ENCODE measurements at regions not wholly inside any gene's neighbourhood (a gene's known extent, or its start where the extent isn't known, plus 50 kb on each side); places are given as distances from the start of the nearest gene placed in this dataset.

- no peak for DNase-seq (ENCODE audit: low read depth)
- no peak overlapping the region for H3K4me3 ChIP-seq (ENCODE audit: low read depth, low read length)
- H3K27me3 ChIP-seq (ENCODE audit: control insufficient read depth, insufficient read depth, low read length), result no peaks in the 10 kb centered on the region
- H3K36me3 ChIP-seq (ENCODE audit: control insufficient read depth, insufficient read depth, low read length), result no peaks in the 10 kb centered on the region
- ChIA-PET CTCF (interaction anchor here (1.3 kb wide), 1 partner anchor 14 kb away, joined by 4 read pairs; no protein-coding TSS in a partner anchor), POLR2A (no interaction called here)
- TF ChIP-seq CTCF (IDR thresholded peaks at IDR 0.05; ENCODE audit: insufficient read depth, low read depth, low read length), result no peak
These were observed 644.9 kb upstream of the FANCL start for GRCh38 chr2:58886009-58886408.

DNA sequence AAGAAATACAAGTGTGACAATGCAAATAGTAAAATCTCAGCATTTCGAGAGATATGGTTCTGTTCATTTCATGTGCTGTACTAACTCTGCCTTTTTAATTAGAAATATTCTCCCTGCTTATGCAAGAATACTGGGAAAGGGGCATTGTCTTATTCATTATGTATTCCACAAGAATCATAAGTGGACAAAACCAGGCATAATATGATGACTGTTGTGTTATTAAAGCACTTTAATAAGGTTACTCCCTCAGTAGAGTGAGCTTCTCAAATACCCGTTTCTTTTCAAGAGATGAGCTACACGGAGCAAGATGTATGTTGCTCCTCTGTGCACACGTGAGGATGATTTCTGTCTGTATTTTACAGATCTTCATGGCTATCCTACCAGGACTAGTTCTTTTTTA lies 638.7 kb upstream of the FANCL start:
- no peak for TF ChIP-seq CTCF (IDR thresholded peaks at IDR 0.05; ENCODE audit: insufficient read depth, low read depth, low read length)
- no peak overlapping the region for H3K4me3 ChIP-seq (ENCODE audit: low read depth, low read length)
- ChIA-PET CTCF (no interaction called here), POLR2A (no interaction called here)
- no peaks in the 10 kb centered on the region for H3K36me3 ChIP-seq (ENCODE audit: control insufficient read depth, insufficient read depth, low read length)
- no peaks in the 10 kb centered on the region for H3K27me3 ChIP-seq (ENCODE audit: control insufficient read depth, insufficient read depth, low read length)
- DNase-seq (ENCODE audit: low read depth), result no peak

DNA sequence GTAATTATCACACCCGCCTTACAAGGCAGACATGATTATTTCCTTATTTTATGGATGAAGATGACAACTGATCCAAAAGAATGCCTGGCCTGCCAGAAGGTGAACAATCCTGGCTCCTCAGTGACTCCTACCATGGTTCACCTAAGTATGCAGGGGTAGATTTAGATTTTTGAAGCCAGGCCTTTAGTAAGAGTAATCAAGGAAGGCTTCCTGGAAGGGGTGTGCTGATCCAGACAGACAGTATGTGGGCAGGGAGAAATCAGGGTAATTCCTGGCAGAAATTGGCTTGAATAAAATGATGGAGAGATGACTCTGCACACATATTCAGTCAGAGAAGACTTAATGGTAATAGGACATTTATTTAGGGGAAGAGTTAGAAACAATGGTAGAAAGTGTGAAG lies 637.7 kb upstream of the FANCL start:
- TF ChIP-seq CTCF (IDR thresholded peaks at IDR 0.05; ENCODE audit: insufficient read depth, low read depth, low read length), result no peak
- Histone ChIP-seq H3K36me3 (ENCODE audit: control insufficient read depth, insufficient read depth, low read length) (no peaks in the 10 kb centered on the region), H3K4me3 (ENCODE audit: low read depth, low read length) (no peak overlapping the region), H3K27me3 (ENCODE audit: control insufficient read depth, insufficient read depth, low read length) (no peaks in the 10 kb centered on the region)
- CTCF ChIA-PET, result no interaction called here
- POLR2A ChIA-PET, result no interaction called here
- DNase-seq (ENCODE audit: low read depth), result no peak

- no peaks in the 10 kb centered on the region for H3K36me3 ChIP-seq (ENCODE audit: control insufficient read depth, insufficient read depth, low read length)
- H3K4me3 ChIP-seq (ENCODE audit: low read depth, low read length), result no peak overlapping the region
- H3K27me3 ChIP-seq (ENCODE audit: control insufficient read depth, insufficient read depth, low read length), result no peaks in the 10 kb centered on the region
- DNase-seq (ENCODE audit: low read depth), result no peak
- CTCF ChIA-PET, result no interaction called here
- no peak for TF ChIP-seq CTCF (IDR thresholded peaks at IDR 0.05; ENCODE audit: insufficient read depth, low read depth, low read length)
- POLR2A ChIA-PET, result no interaction called here
These were observed 635.0 kb upstream of the FANCL start for GRCh38 chr2:58876126-58876525.

DNA sequence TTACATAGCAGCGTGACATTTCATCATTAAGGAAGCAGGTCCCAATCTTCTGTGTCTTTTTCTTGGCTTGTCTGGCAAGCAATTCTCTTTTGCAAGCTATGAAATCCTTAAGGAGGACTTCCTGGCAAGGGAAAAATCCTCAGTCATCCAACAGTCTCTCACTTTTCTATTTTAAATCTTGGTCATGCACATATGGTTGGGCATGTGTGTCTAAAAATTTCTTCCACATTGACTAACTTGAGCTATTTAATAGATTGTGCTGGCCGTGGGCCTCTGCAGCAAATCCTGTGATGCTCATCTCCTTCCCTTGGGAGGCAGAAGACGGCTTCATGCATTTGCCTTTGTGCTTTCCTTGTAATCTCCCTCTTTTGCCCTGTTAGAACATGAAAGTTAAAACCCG lies 634.3 kb upstream of the FANCL start:
- Histone ChIP-seq H3K27me3 (ENCODE audit: control insufficient read depth, insufficient read depth, low read length) (no peaks in the 10 kb centered on the region), H3K36me3 (ENCODE audit: control insufficient read depth, insufficient read depth, low read length) (no peaks in the 10 kb centered on the region), H3K4me3 (ENCODE audit: low read depth, low read length) (no peak overlapping the region)
- no peak for TF ChIP-seq CTCF (IDR thresholded peaks at IDR 0.05; ENCODE audit: insufficient read depth, low read depth, low read length)
- DNase-seq (ENCODE audit: low read depth), result no peak
- ChIA-PET CTCF (no interaction called here), POLR2A (no interaction called here)
